ENCODE measurements at regions not wholly inside any gene's neighbourhood (a gene's known extent, or its start where the extent isn't known, plus 50 kb on each side); places are given as distances from the start of the nearest gene placed in this dataset.

DNA sequence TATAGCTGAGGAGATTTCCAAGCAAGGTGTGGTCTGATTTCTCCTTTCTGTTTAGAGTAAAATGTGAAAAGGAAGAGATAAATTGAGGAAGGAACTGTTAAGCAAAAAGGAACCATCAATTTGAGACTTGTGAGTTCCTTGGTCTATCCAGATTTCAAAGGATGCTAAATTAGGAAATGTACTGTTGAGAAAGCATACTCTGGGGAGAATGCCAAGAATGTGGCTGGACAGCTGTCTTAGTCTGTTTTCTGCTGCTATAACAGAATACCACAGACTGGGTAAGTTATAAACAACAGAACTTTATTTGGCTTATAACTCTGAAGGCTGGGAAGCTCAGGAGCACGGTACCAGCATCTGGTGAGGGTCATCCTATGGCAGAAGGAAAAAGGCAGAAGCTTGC, 1097.2 kb downstream of the TDRD15 start:
- Histone ChIP-seq H2AK5ac (ENCODE audit: low read length) (no peak overlapping the region), H2BK120ac (ENCODE audit: low read depth, low read length) (no peak overlapping the region), H3K23ac (ENCODE audit: low read length) (no peak overlapping the region), H4K8ac (ENCODE audit: low read depth, low read length) (no peak overlapping the region), H3K27ac (ENCODE audit: low read depth, low read length) (no peak overlapping the region), H3K27me3 (ENCODE audit: insufficient read depth, low read length, poor library complexity) (no peaks in the 10 kb centered on the region), H3K4ac (ENCODE audit: low read depth, low read length) (no peak overlapping the region), H2BK5ac (ENCODE audit: low read length) (no peak overlapping the region), H3K18ac (ENCODE audit: low read length) (no peak overlapping the region), H3K36me3 (ENCODE audit: control insufficient read depth, insufficient read depth, low read length) (no peaks in the 10 kb centered on the region), H3K4me2 (ENCODE audit: low read length) (no peak overlapping the region), H4K5ac (ENCODE audit: low read length) (no peak overlapping the region), H3K79me1 (ENCODE audit: low read length) (no peaks in the 10 kb centered on the region), H3K4me3 (ENCODE audit: low read length) (no peak overlapping the region), H3K9ac (ENCODE audit: low read length) (no peak overlapping the region), H3K4me1 (ENCODE audit: control insufficient read depth, low read depth, low read length) (no peaks in the 10 kb centered on the region), H2BK15ac (replicated peaks; ENCODE audit: low read depth) (no peak overlapping the region), H3K79me2 (ENCODE audit: control insufficient read depth, insufficient read depth, low read length) (no peaks in the 10 kb centered on the region), H3K56ac (ENCODE audit: low read length) (no peak overlapping the region)
- DNase-seq: no peak
- no CpG with 5 or more reads among the region's 1 CpG for WGBS (ENCODE audit: extremely low coverage, insufficient coverage, low lambda C conversion rate)

DNA sequence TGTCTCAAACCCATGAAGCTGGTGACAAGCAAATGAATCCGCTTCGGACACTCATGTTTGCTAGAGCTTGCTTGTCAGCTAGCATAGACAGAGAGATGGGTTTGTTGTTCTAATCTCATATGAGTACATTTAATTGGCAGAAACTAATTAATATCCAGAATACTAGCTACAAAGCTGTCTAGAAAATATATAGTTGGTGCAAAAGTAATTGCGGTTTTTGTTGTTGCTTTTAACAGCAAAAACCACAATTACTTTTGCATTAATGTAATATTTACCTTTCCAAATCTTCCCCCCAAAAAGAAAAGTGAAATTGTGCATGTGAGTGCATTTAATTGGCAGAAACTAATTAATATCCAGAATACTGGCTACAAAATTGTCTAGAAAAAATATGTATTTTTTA, 1115.2 kb downstream of the TDRD15 start:
- Histone ChIP-seq H2BK120ac (ENCODE audit: low read depth, low read length) (no peak overlapping the region), H4K5ac (ENCODE audit: low read length) (no peak overlapping the region), H3K79me1 (ENCODE audit: low read length) (no peaks in the 10 kb centered on the region), H3K27me3 (ENCODE audit: insufficient read depth, low read length, poor library complexity) (no peaks in the 10 kb centered on the region), H3K23ac (ENCODE audit: low read length) (no peak overlapping the region), H3K9ac (ENCODE audit: low read length) (no peak overlapping the region), H3K4ac (ENCODE audit: low read depth, low read length) (no peak overlapping the region), H2AK5ac (ENCODE audit: low read length) (no peak overlapping the region), H2BK5ac (ENCODE audit: low read length) (no peak overlapping the region), H3K4me3 (ENCODE audit: low read length) (no peak overlapping the region), H3K4me2 (ENCODE audit: low read length) (no peak overlapping the region), H3K79me2 (ENCODE audit: control insufficient read depth, insufficient read depth, low read length) (no peaks in the 10 kb centered on the region), H4K8ac (ENCODE audit: low read depth, low read length) (no peak overlapping the region), H3K4me1 (ENCODE audit: control insufficient read depth, low read depth, low read length) (no peaks in the 10 kb centered on the region), H3K36me3 (ENCODE audit: control insufficient read depth, insufficient read depth, low read length) (no peaks in the 10 kb centered on the region), H3K18ac (ENCODE audit: low read length) (no peak overlapping the region), H3K56ac (ENCODE audit: low read length) (no peak overlapping the region), H3K27ac (ENCODE audit: low read depth, low read length) (no peak overlapping the region), H2BK15ac (replicated peaks; ENCODE audit: low read depth) (no peak overlapping the region)
- no CpG with 5 or more reads among the region's 3 CpGs for WGBS (ENCODE audit: extremely low coverage, insufficient coverage, low lambda C conversion rate)
- DNase-seq: no peak

DNA sequence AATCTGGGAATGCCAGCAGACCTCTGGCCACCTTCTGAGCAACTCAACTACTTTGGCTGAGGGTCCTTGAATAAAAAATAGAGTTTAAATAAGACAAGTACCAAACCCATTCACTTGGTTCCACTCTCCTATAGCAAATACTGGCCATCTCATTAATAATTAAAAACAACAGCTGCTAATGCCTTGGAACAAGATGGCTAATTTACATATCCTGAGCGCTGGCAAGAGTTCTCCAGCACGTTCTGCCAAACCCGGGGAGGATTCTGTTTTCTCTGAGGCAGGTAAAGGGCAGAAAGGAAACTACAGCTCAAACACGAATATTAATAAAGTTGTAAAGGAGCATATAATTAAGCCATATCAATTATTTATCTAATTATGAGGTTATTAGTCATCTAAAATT, 1123.7 kb downstream of the TDRD15 start:
- Histone ChIP-seq H4K8ac (ENCODE audit: low read depth, low read length) (no peak overlapping the region), H3K4ac (ENCODE audit: low read depth, low read length) (no peak overlapping the region), H3K79me2 (ENCODE audit: control insufficient read depth, insufficient read depth, low read length) (no peaks in the 10 kb centered on the region), H3K36me3 (ENCODE audit: control insufficient read depth, insufficient read depth, low read length) (no peaks in the 10 kb centered on the region), H2AK5ac (ENCODE audit: low read length) (no peak overlapping the region), H3K56ac (ENCODE audit: low read length) (no peak overlapping the region), H4K5ac (ENCODE audit: low read length) (no peak overlapping the region), H3K9ac (ENCODE audit: low read length) (no peak overlapping the region), H3K27ac (ENCODE audit: low read depth, low read length) (no peak overlapping the region), H2BK5ac (ENCODE audit: low read length) (no peak overlapping the region), H3K4me1 (ENCODE audit: control insufficient read depth, low read depth, low read length) (no peaks in the 10 kb centered on the region), H3K27me3 (ENCODE audit: insufficient read depth, low read length, poor library complexity) (no peaks in the 10 kb centered on the region), H2BK15ac (replicated peaks; ENCODE audit: low read depth) (no peak overlapping the region), H3K4me2 (ENCODE audit: low read length) (no peak overlapping the region), H3K18ac (ENCODE audit: low read length) (no peak overlapping the region), H3K23ac (ENCODE audit: low read length) (no peak overlapping the region), H2BK120ac (ENCODE audit: low read depth, low read length) (no peak overlapping the region), H3K79me1 (ENCODE audit: low read length) (no peaks in the 10 kb centered on the region), H3K4me3 (ENCODE audit: low read length) (no peak overlapping the region)
- DNase-seq: no peak
- no CpG with 5 or more reads among the region's 4 CpGs for WGBS (ENCODE audit: extremely low coverage, insufficient coverage, low lambda C conversion rate)

DNA sequence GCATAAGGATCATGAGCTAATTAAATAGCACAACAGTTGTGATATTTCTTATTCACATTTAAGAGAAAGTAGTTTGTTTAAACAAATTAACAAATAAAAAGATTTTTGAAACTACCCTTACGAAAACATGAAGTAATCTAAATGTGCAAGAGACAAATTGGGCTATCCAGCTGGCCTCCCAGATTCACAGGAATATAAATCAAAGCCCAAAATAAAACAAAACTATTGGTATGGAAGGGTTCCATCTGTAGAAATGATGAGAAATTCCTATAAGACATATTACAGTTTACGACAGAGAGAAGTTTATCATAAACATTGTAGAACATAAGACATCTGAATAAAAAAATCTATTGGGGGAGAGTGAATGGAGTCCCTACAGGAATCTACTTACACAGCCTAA, 1125.1 kb downstream of the TDRD15 start:
- no peaks in the 10 kb centered on the region for H3K36me3 ChIP-seq (ENCODE audit: control insufficient read depth, insufficient read depth, low read length)
- H3K79me2 ChIP-seq (ENCODE audit: control insufficient read depth, insufficient read depth, low read length): no peaks in the 10 kb centered on the region
- H3K79me1 ChIP-seq (ENCODE audit: low read length): no peaks in the 10 kb centered on the region
- H3K56ac ChIP-seq (ENCODE audit: low read length): no peak overlapping the region
- H2BK5ac ChIP-seq (ENCODE audit: low read length): no peak overlapping the region
- H2BK120ac ChIP-seq (ENCODE audit: low read depth, low read length): no peak overlapping the region
- H3K4me2 ChIP-seq (ENCODE audit: low read length): no peak overlapping the region
- H4K8ac ChIP-seq (ENCODE audit: low read depth, low read length): no peak overlapping the region
- H3K4me1 ChIP-seq (ENCODE audit: control insufficient read depth, low read depth, low read length): peaks cover 3% of the 10 kb centered on the region
- H3K18ac ChIP-seq (ENCODE audit: low read length): no peak overlapping the region
- no peak overlapping the region for H2BK15ac ChIP-seq (replicated peaks; ENCODE audit: low read depth)
- no peak for DNase-seq
- H3K27me3 ChIP-seq (ENCODE audit: insufficient read depth, low read length, poor library complexity): no peaks in the 10 kb centered on the region
- H3K4ac ChIP-seq (ENCODE audit: low read depth, low read length): no peak overlapping the region
- no peak overlapping the region for H3K27ac ChIP-seq (ENCODE audit: low read depth, low read length)
- H3K9ac ChIP-seq (ENCODE audit: low read length): no peak overlapping the region
- no peak overlapping the region for H4K5ac ChIP-seq (ENCODE audit: low read length)
- no CpG with 5 or more reads among the region's 2 CpGs for WGBS (ENCODE audit: extremely low coverage, insufficient coverage, low lambda C conversion rate)
- no peak overlapping the region for H3K4me3 ChIP-seq (ENCODE audit: low read length)
- no peak overlapping the region for H2AK5ac ChIP-seq (ENCODE audit: low read length)
- H3K23ac ChIP-seq (ENCODE audit: low read length): no peak overlapping the region

- H3K4me2 ChIP-seq (ENCODE audit: low read length): no peak overlapping the region
- no peaks in the 10 kb centered on the region for H3K79me1 ChIP-seq (ENCODE audit: low read length)
- peak; percentile 56 for DNase-seq
- no peak overlapping the region for H3K4me3 ChIP-seq (ENCODE audit: low read length)
- no peak overlapping the region for H3K9ac ChIP-seq (ENCODE audit: low read length)
- no peak overlapping the region for H3K23ac ChIP-seq (ENCODE audit: low read length)
- no peak overlapping the region for H4K8ac ChIP-seq (ENCODE audit: low read depth, low read length)
- WGBS (ENCODE audit: extremely low coverage, insufficient coverage, low lambda C conversion rate): no CpG with 5 or more reads among the region's 2 CpGs
- no peak overlapping the region for H2AK5ac ChIP-seq (ENCODE audit: low read length)
- H3K4me1 ChIP-seq (ENCODE audit: control insufficient read depth, low read depth, low read length): peaks cover 3% of the 10 kb centered on the region
- H4K5ac ChIP-seq (ENCODE audit: low read length): no peak overlapping the region
- no peak overlapping the region for H3K4ac ChIP-seq (ENCODE audit: low read depth, low read length)
- H3K79me2 ChIP-seq (ENCODE audit: control insufficient read depth, insufficient read depth, low read length): no peaks in the 10 kb centered on the region
- H2BK5ac ChIP-seq (ENCODE audit: low read length): no peak overlapping the region
- no peak overlapping the region for H2BK15ac ChIP-seq (replicated peaks; ENCODE audit: low read depth)
- H2BK120ac ChIP-seq (ENCODE audit: low read depth, low read length): no peak overlapping the region
- H3K27ac ChIP-seq (ENCODE audit: low read depth, low read length): no peak overlapping the region
- no peak overlapping the region for H3K56ac ChIP-seq (ENCODE audit: low read length)
- no peaks in the 10 kb centered on the region for H3K27me3 ChIP-seq (ENCODE audit: insufficient read depth, low read length, poor library complexity)
- no peak overlapping the region for H3K18ac ChIP-seq (ENCODE audit: low read length)
- no peaks in the 10 kb centered on the region for H3K36me3 ChIP-seq (ENCODE audit: control insufficient read depth, insufficient read depth, low read length)
Measured at GRCh38 chr2:22253171-22253570, 1129.4 kb downstream of the TDRD15 start.

DNA sequence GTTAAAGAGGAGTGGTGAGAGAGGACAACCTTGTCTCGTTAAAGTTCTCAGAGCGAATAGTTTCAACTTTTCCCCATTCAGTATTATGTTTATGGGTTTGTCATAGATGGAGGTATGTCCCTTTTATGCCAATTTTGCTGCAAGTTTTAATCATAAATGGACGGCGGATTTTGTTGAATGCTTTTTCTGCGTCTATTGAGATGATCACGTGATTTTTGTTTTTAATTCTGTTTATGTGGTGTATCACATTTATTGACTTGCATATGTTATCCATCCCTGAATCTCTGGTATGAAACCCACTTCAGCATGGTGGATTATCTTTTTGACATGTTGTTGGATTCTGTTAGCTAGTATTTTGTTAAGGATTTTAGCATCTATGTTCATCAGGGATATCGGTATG, 1123.8 kb upstream of the KLHL29 start:
- H3K79me2 ChIP-seq (ENCODE audit: control insufficient read depth, insufficient read depth, low read length): no peaks in the 10 kb centered on the region
- DNase-seq: no peak
- H3K27me3 ChIP-seq (ENCODE audit: insufficient read depth, low read length, poor library complexity): no peaks in the 10 kb centered on the region
- H4K8ac ChIP-seq (ENCODE audit: low read depth, low read length): no peak overlapping the region
- no peak overlapping the region for H3K4me2 ChIP-seq (ENCODE audit: low read length)
- no peaks in the 10 kb centered on the region for H3K79me1 ChIP-seq (ENCODE audit: low read length)
- H2AK5ac ChIP-seq (ENCODE audit: low read length): no peak overlapping the region
- H3K4me1 ChIP-seq (ENCODE audit: control insufficient read depth, low read depth, low read length): no peaks in the 10 kb centered on the region
- no peak overlapping the region for H3K4ac ChIP-seq (ENCODE audit: low read depth, low read length)
- no peak overlapping the region for H2BK15ac ChIP-seq (replicated peaks; ENCODE audit: low read depth)
- no peak overlapping the region for H3K9ac ChIP-seq (ENCODE audit: low read length)
- no peak overlapping the region for H4K5ac ChIP-seq (ENCODE audit: low read length)
- H3K36me3 ChIP-seq (ENCODE audit: control insufficient read depth, insufficient read depth, low read length): no peaks in the 10 kb centered on the region
- H3K18ac ChIP-seq (ENCODE audit: low read length): no peak overlapping the region
- no CpG with 5 or more reads among the region's 7 CpGs for WGBS (ENCODE audit: extremely low coverage, insufficient coverage, low lambda C conversion rate)
- no peak overlapping the region for H3K23ac ChIP-seq (ENCODE audit: low read length)
- H2BK120ac ChIP-seq (ENCODE audit: low read depth, low read length): no peak overlapping the region
- H3K56ac ChIP-seq (ENCODE audit: low read length): no peak overlapping the region
- H2BK5ac ChIP-seq (ENCODE audit: low read length): no peak overlapping the region
- H3K4me3 ChIP-seq (ENCODE audit: low read length): no peak overlapping the region
- H3K27ac ChIP-seq (ENCODE audit: low read depth, low read length): no peak overlapping the region
